Nephron (organoid): ENCODE measurements at regions not wholly inside any gene's neighbourhood (a gene's known extent, or its start where the extent isn't known, plus 50 kb on each side); places are given as distances from the start of the nearest gene placed in this dataset.

Experiments
- H3K27ac Mint-ChIP-seq, 3 experiments: 2 replicates each; pipeline ENCODE4 v1.8.0; 2020; ENCODE audit warnings: mixed read lengths in 3 of 3, mild to moderate bottlenecking in 2 of 3, moderate library complexity in 1 of 3
- H3K27me3 Mint-ChIP-seq: 2 replicates; pipeline ENCODE4 v1.8.0; 2021; ENCODE audit warnings: low read depth, mild to moderate bottlenecking, moderate library complexity, mixed read lengths
- H3K36me3 Mint-ChIP-seq: 2 replicates; pipeline ENCODE4 v1.8.0; 2020; ENCODE audit warnings: low read depth, mixed read lengths
- H3K4me1 Mint-ChIP-seq: 2 replicates; pipeline ENCODE4 v1.8.0; 2020; ENCODE audit warnings: mixed read lengths
- H3K4me3 Mint-ChIP-seq, 3 experiments: 2 replicates each; pipeline ENCODE4 v1.8.0; 2020; ENCODE audit warnings: mild to moderate bottlenecking in 3 of 3, mixed read lengths in 3 of 3, moderate library complexity in 2 of 3
- H3K9me3 Mint-ChIP-seq: 2 replicates; pipeline ENCODE4 v1.8.0; 2020; ENCODE audit warnings: mixed read lengths
- TF ChIP-seq, protein P1 (sequence below), 3 experiments: fragments of 200-600 bp; sonication (generic); IDR thresholded peaks; one replicate each; pipeline ENCODE4 v1.5.0; 2021; ENCODE audit warnings: antibody characterized with exemption in 3 of 3; ENCODE audit not compliant: unreplicated experiment in 3 of 3

DNA sequence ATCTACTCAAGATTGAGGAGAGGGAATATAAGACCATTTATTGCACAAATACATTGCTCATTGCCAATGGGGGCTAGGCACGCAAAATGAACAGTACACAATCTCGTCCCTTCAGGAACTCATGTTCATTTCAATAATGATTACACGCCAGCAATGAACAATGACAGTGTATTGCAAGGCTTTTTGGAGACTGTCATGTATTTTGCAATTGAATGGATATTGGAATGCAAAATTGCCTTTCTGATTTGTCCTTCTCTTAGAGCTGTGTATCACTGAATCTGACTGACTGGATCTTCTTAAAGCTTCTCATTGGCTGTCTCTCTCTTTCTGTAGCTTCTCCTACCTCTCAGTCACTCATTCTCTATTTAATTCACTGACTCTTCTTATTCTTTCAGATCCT is 400.2 kb upstream of the DCN start:
- Mint-ChIP-seq H3K9me3 (no peaks in the 10 kb centered on the region), H3K4me1 (peaks cover 16% of the 10 kb centered on the region), H3K27me3 (no peaks in the 10 kb centered on the region), H3K27ac (no peak overlapping the region), H3K36me3 (no peaks in the 10 kb centered on the region), H3K4me3 (no peak overlapping the region)
- TF ChIP-seq, protein P1, sequence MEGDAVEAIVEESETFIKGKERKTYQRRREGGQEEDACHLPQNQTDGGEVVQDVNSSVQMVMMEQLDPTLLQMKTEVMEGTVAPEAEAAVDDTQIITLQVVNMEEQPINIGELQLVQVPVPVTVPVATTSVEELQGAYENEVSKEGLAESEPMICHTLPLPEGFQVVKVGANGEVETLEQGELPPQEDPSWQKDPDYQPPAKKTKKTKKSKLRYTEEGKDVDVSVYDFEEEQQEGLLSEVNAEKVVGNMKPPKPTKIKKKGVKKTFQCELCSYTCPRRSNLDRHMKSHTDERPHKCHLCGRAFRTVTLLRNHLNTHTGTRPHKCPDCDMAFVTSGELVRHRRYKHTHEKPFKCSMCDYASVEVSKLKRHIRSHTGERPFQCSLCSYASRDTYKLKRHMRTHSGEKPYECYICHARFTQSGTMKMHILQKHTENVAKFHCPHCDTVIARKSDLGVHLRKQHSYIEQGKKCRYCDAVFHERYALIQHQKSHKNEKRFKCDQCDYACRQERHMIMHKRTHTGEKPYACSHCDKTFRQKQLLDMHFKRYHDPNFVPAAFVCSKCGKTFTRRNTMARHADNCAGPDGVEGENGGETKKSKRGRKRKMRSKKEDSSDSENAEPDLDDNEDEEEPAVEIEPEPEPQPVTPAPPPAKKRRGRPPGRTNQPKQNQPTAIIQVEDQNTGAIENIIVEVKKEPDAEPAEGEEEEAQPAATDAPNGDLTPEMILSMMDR (IDR thresholded peaks at IDR 0.05; ENCODE audit: unreplicated experiment in 3 of 3) = no peak

DNA sequence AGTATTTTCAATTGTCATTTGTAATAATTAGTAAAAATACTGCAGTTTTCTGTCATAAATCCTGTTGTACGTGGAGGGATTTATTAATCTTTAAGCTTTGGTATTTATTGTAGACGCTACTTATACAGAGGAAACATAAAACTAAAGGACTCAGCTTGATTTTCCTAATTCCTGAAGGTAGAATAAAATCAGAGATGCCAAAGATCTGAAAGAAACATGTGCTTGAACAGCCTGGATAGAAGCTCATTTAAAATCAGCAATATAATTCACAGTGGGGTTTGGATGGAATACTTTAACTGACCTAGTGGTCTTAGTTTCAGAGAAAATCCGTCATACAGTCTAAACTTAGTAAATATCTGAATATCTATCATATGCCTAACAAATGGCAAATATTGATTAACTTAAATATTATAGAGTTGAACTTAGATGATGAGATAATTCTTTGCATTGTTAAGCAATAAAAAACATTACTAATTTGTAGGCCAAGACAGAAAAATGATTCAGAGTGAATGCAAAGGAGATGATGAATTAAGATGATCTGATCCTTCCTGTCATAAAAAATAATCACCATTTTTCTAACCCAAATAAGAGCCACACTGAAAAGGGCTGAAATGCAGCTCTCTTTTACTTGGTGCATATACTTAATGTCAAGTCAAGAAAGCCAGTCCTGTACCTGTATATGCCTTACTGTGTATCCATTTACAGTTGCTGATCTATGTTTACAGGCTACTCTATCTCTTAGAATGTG is 397.1 kb upstream of the DCN start:
- Mint-ChIP-seq H3K36me3 (no peaks in the 10 kb centered on the region), H3K27ac (peak overlapping the region in 2 of 3 experiments; percentile 37 to 70), H3K4me3 (no peak overlapping the region), H3K4me1 (peaks cover 19% of the 10 kb centered on the region), H3K27me3 (no peaks in the 10 kb centered on the region), H3K9me3 (no peaks in the 10 kb centered on the region)
- TF ChIP-seq, protein P1 (IDR thresholded peaks at IDR 0.05; ENCODE audit: unreplicated experiment in 3 of 3) = no peak

DNA sequence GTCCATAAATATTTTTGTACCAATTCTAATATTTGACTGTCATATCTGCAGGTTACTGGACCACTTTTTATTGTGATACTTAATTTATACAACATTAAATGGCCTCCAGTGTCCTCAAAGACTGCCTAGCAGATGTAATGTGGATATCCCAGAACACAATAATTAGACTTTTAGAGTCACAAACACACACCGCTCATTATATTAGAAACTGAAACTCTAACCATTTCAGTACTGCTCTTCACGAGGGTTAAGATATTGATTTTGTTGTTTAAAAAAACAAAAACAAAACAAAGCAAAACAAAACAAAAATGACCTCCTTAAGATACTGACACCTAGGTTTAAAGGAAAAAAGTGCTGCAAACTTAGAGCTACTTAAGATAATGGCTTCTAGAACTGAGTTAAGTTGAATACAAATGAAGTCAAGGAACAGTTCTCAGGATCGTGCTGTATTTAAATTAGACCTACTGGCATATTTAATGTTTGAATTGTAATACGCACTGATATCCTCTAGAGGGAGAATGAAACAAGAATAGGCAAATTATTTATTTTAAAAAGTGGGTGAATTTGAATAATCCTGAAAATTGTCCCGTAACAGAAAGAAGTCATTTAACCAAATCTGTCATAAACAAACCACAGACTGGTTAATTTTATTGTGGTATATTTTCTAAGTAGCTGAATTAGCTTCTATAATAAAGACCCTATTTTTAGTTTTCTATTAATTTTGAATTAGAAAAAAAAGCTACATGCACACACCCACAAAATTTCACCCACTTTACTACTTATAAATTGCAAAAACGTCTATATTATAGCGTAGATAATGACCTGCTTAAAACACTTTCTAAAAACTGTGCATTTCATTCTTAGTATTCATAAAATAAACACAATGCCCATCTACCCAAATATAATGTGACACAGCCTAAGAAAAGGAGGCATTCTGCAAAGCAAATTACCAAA is 395.2 kb upstream of the DCN start:
- Mint-ChIP-seq H3K4me1 (peaks cover 19% of the 10 kb centered on the region), H3K27ac (peak overlapping the region; percentile 11 to 73 (median 61)), H3K36me3 (no peaks in the 10 kb centered on the region), H3K27me3 (no peaks in the 10 kb centered on the region), H3K4me3 (peak overlapping the region in 2 of 3 experiments; percentile 58 to 73), H3K9me3 (no peaks in the 10 kb centered on the region)
- TF ChIP-seq, protein P1 (IDR thresholded peaks at IDR 0.05; ENCODE audit: unreplicated experiment in 3 of 3) = peak; percentile 49 to 74 (median 50)

DNA sequence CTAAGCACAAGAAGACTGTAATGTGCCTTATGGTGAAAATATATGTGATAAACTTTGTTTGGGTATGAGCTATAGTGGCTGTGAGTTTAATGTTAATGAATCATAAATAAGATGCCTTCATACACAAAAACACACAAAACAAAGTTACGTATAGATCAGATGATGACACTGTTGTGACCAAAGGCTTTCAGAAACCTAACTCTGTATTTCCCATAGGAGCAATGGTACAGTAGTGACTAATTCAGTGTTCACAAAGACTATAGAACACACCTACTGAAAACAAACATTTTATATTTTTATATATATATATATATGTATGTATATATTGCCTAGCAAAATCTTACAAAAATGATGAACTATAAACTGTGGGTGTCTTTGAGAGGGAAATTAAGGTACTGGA is 393.8 kb upstream of the DCN start:
- Mint-ChIP-seq H3K27ac (no peak overlapping the region), H3K9me3 (no peaks in the 10 kb centered on the region), H3K27me3 (no peaks in the 10 kb centered on the region), H3K4me3 (no peak overlapping the region), H3K36me3 (no peaks in the 10 kb centered on the region), H3K4me1 (peaks cover 19% of the 10 kb centered on the region)
- TF ChIP-seq, protein P1 (IDR thresholded peaks at IDR 0.05; ENCODE audit: unreplicated experiment in 3 of 3) = no peak

DNA sequence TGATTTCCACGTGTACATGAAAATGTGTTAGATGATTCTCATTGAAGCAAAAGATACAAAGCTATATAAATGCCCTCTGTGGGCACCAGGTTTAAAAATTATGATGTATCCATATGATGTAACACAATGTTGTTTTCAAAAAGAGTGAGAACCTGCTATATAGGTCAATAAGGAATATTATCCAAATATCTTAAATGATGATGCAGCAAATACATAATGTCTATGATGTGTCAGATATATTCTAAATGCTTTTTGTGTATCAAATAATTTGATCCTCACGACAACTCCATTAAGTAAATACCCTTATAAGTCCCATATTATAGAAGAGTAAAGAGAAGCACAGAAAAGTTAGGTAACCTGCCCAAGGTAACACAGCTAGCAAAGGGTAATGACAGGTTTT is 393.0 kb upstream of the DCN start:
- H3K27me3 Mint-ChIP-seq = no peaks in the 10 kb centered on the region
- H3K36me3 Mint-ChIP-seq = no peaks in the 10 kb centered on the region
- TF ChIP-seq, protein P1 (IDR thresholded peaks at IDR 0.05; ENCODE audit: unreplicated experiment in 3 of 3) = no peak
- H3K4me1 Mint-ChIP-seq = peaks cover 19% of the 10 kb centered on the region
- H3K9me3 Mint-ChIP-seq = no peaks in the 10 kb centered on the region
- no peak overlapping the region for H3K4me3 Mint-ChIP-seq
- H3K27ac Mint-ChIP-seq = no peak overlapping the region
